HepG2 (cell line): ENCODE measurements at regions not wholly inside any gene's neighbourhood (a gene's known extent, or its start where the extent isn't known, plus 50 kb on each side); places are given as distances from the start of the nearest gene placed in this dataset.

Source experiments
- CTCF ChIP-seq: sonication (generic); formaldehyde crosslinking; IDR thresholded peaks from 2 replicates; pipeline ENCODE4 v1.5.0; 2020; ENCODE audit warnings: mild to moderate bottlenecking, missing genetic modification reagents, moderate library complexity
- ERF ChIP-seq: IDR thresholded peaks from 2 replicates; pipeline ENCODE4 v1.6.1; 2018; ENCODE audit warnings: missing biosample characterization, missing genetic modification reagents
- GTF2F1 ChIP-seq: fragments of 150-350 bp; IDR thresholded peaks from 2 replicates; pipeline ENCODE4 v1.6.1; 2014; ENCODE audit warnings: low read length
- MIXL1 ChIP-seq: IDR thresholded peaks from 2 replicates; pipeline ENCODE4 v1.6.1; 2016
- MXD4 ChIP-seq: IDR thresholded peaks from 2 replicates; pipeline ENCODE4 v1.6.1; 2016; ENCODE audit warnings: mild to moderate bottlenecking, missing biosample characterization, missing genetic modification reagents
- NONO ChIP-seq, 2 experiments: fragments of 450-650 bp in 1 of 2; sonication (generic) in 1 of 2; formaldehyde crosslinking in 1 of 2; IDR thresholded peaks in 1 of 2; conservative IDR thresholded peaks in 1 of 2; 2 replicates each; pipeline versions ENCODE4 v1.6.1 to v1.8.0; 2017 to 2022; ENCODE audit warnings: mild to moderate bottlenecking in 1 of 2, missing genetic modification reagents in 1 of 2, moderate library complexity in 1 of 2
- PHF21A ChIP-seq: sonication (generic); formaldehyde crosslinking; IDR thresholded peaks from 2 replicates; pipeline ENCODE4 v1.5.0; 2020; ENCODE audit warnings: mild to moderate bottlenecking, missing genetic modification reagents
- RXRA ChIP-seq: sonication (generic); formaldehyde crosslinking; IDR thresholded peaks from 2 replicates; pipeline ENCODE4 v1.5.1; 2020; ENCODE audit warnings: missing genetic modification reagents
- TBP ChIP-seq: sonication (generic); formaldehyde crosslinking; IDR thresholded peaks from 2 replicates; pipeline ENCODE4 v1.5.0; 2020; ENCODE audit warnings: missing genetic modification reagents
- ZZZ3 ChIP-seq: sonication (generic); formaldehyde crosslinking; IDR thresholded peaks from 2 replicates; pipeline ENCODE4 v1.4.0; 2020; ENCODE audit warnings: missing genetic modification reagents, mild to moderate bottlenecking, borderline replicate concordance

- TF ChIP-seq MXD4 (CRISPR knock-in tag): no peak
- no peak for TF ChIP-seq CTCF
- TF ChIP-seq TBP (CRISPR knock-in tag): no peak
- TF ChIP-seq MIXL1 (CRISPR knock-in tag): no peak
- TF ChIP-seq ZZZ3 (CRISPR knock-in tag): no peak
- no peak for TF ChIP-seq RXRA
- TF ChIP-seq ERF (CRISPR knock-in tag): no peak
- no peak for TF ChIP-seq GTF2F1
- no peak for TF ChIP-seq PHF21A (CRISPR knock-in tag)
- TF ChIP-seq NONO (IDR thresholded peaks at IDR 0.05): no peak
- TF ChIP-seq NONO (CRISPR knock-in tag; conservative IDR thresholded peaks at IDR 0.05): no peak
Measured at GRCh38 chr3:113377158-113377557, 64.1 kb downstream of the CFAP44 start.
